Neural progenitor cell (in vitro differentiated cells): ENCODE measurements at regions not wholly inside any gene's neighbourhood (a gene's known extent, or its start where the extent isn't known, plus 50 kb on each side); places are given as distances from the start of the nearest gene placed in this dataset.

Experiments used
- EZH2 ChIP-seq: fragments of 200-600 bp; sonication (generic); IDR thresholded peaks from 2 replicates; pipeline ENCODE4 v1.6.1; 2017; ENCODE audit warnings: antibody characterized with exemption, mild to moderate bottlenecking, moderate library complexity
- EZH2phosphoT487 ChIP-seq: fragments of 200-600 bp; sonication (generic); IDR thresholded peaks from 2 replicates; pipeline ENCODE4 v1.6.1; 2017; ENCODE audit warnings: antibody characterized with exemption
- TF ChIP-seq, protein P1 (sequence below): fragments of 200-600 bp; sonication (generic); IDR thresholded peaks from 2 replicates; pipeline ENCODE4 v1.5.1; 2017; ENCODE audit warnings: antibody characterized with exemption, mild to moderate bottlenecking

- TF ChIP-seq, protein P1, sequence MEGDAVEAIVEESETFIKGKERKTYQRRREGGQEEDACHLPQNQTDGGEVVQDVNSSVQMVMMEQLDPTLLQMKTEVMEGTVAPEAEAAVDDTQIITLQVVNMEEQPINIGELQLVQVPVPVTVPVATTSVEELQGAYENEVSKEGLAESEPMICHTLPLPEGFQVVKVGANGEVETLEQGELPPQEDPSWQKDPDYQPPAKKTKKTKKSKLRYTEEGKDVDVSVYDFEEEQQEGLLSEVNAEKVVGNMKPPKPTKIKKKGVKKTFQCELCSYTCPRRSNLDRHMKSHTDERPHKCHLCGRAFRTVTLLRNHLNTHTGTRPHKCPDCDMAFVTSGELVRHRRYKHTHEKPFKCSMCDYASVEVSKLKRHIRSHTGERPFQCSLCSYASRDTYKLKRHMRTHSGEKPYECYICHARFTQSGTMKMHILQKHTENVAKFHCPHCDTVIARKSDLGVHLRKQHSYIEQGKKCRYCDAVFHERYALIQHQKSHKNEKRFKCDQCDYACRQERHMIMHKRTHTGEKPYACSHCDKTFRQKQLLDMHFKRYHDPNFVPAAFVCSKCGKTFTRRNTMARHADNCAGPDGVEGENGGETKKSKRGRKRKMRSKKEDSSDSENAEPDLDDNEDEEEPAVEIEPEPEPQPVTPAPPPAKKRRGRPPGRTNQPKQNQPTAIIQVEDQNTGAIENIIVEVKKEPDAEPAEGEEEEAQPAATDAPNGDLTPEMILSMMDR: no peak
- TF ChIP-seq EZH2 (no peak), EZH2phosphoT487 (no peak)
These were observed 103.3 kb upstream of the FGGY start for GRCh38 chr1:59193443-59194093.
